ENCODE measurements at regions not wholly inside any gene's neighbourhood (a gene's known extent, or its start where the extent isn't known, plus 50 kb on each side); places are given as distances from the start of the nearest gene placed in this dataset.

- TF ChIP-seq CTCF (IDR thresholded peaks at IDR 0.05; ENCODE audit: low read depth, low read length): no peak
- TF ChIP-seq EZH2phosphoT487 (IDR thresholded peaks at IDR 0.05; ENCODE audit: low read depth): no peak
Measured at GRCh38 chr20:4521170-4521968, 164.9 kb upstream of the PRNP start.
